Endothelial cell of umbilical vein (primary cell): ENCODE measurements at regions not wholly inside any gene's neighbourhood (a gene's known extent, or its start where the extent isn't known, plus 50 kb on each side); places are given as distances from the start of the nearest gene placed in this dataset.

ENCODE experiments used
- BruUV-seq: library from RNA; stranded (reverse); fragments of 400-500 nt; replicated peaks from 2 replicates; lab custom pipeline; 2021; lab: Mats Ljungman, UMichigan
- CTCF ChIA-PET: fragments of 300-600, 350-600 bp; sonication (Branson Sonifier 250); formaldehyde crosslinking; loops from one replicate; lab custom pipeline; 2021; ENCODE audit warnings: antibody characterized with exemption, inconsistent platforms; lab: Charles Lee
- POLR2A ChIA-PET: fragments of 300-600, 350-600 bp; sonication (Branson Sonifier 250); formaldehyde crosslinking; loops from one replicate; lab custom pipeline; 2021; ENCODE audit warnings: antibody characterized with exemption, inconsistent platforms; lab: Charles Lee
- DNase-seq: peaks from one replicate; pipeline ENCODE4 v3.0.0-alpha.2; 2011; ENCODE audit warnings: low read depth, low spot score
- FAIRE-seq: peaks from 2 replicates; lab custom pipeline; 2011; peaks lifted over from hg19 to GRCh38; lab: Jason Lieb, UNC
- H2AFZ ChIP-seq: 2 replicates; pipeline ENCODE4 v1.6.0; 2012; ENCODE audit warnings: low read depth, low read length, control low read depth, inconsistent platforms
- H3K27ac ChIP-seq: 2 replicates; pipeline ENCODE4 v1.5.1; 2011; ENCODE audit warnings: low read depth, mild to moderate bottlenecking, control low read depth, low read length, moderate library complexity; ENCODE audit not compliant: insufficient read depth
- H3K27me3 ChIP-seq, 2 experiments: 2 replicates each; pipeline versions ENCODE4 v1.6.0 to v1.6.1; 2011; ENCODE audit warnings: low read length in 2 of 2, mixed read lengths in 1 of 2; ENCODE audit not compliant: control insufficient read depth in 2 of 2, insufficient read depth in 2 of 2
- H3K36me3 ChIP-seq, 2 experiments: 2 replicates in 1 of 2; 3 replicates in 1 of 2; pipeline ENCODE4 v1.5.1; 2011; ENCODE audit warnings: low read length in 2 of 2, mild to moderate bottlenecking in 1 of 2, moderate library complexity in 1 of 2; ENCODE audit not compliant: control insufficient read depth in 2 of 2, insufficient read depth in 2 of 2; ENCODE audit errors: extremely low read depth in 1 of 2
- H3K4me1 ChIP-seq: 3 replicates; pipeline ENCODE4 v1.5.1; 2011; ENCODE audit warnings: mild to moderate bottlenecking, low read length; ENCODE audit not compliant: control insufficient read depth, insufficient read depth; ENCODE audit errors: extremely low read depth
- H3K4me2 ChIP-seq: 2 replicates; pipeline ENCODE4 v1.6.1; 2011; ENCODE audit warnings: low read length, control low read depth, mixed read lengths; ENCODE audit not compliant: insufficient read depth
- H3K4me3 ChIP-seq, 3 experiments: fragments of 200-600 bp in 1 of 3; sonication (generic), shearing (Covaris generic) in 1 of 3; replicated peaks in 1 of 3; 2 replicates each; pipeline ENCODE4 v1.5.1; 2011 to 2016; ENCODE audit warnings: control low read depth in 3 of 3, low read length in 3 of 3, mild to moderate bottlenecking in 2 of 3, inconsistent platforms in 1 of 3, low read depth in 1 of 3, moderate library complexity in 1 of 3; ENCODE audit not compliant: insufficient read depth in 1 of 3
- H3K79me2 ChIP-seq: 2 replicates; pipeline ENCODE4 v1.6.0; 2012; ENCODE audit warnings: low read length, inconsistent platforms; ENCODE audit not compliant: control insufficient read depth, insufficient read depth
- H3K9ac ChIP-seq: replicated peaks from 2 replicates; pipeline ENCODE3; 2011; ENCODE audit warnings: low read length, control low read depth; ENCODE audit not compliant: insufficient read depth; ENCODE audit errors: extremely low read depth
- H3K9me1 ChIP-seq: replicated peaks from 3 replicates; pipeline ENCODE4 v1.6.0; 2011; ENCODE audit warnings: mild to moderate bottlenecking, low read length; ENCODE audit not compliant: control insufficient read depth, insufficient read depth; ENCODE audit errors: extremely low read depth
- H3K9me3 ChIP-seq: replicated peaks from 2 replicates; pipeline ENCODE4 v1.5.1; 2012; ENCODE audit warnings: low read length, inconsistent platforms; ENCODE audit not compliant: control insufficient read depth, insufficient read depth
- H4K20me1 ChIP-seq: replicated peaks from 2 replicates; pipeline ENCODE3; 2011; ENCODE audit warnings: mild to moderate bottlenecking, low read length; ENCODE audit not compliant: control insufficient read depth, insufficient read depth; ENCODE audit errors: extremely low read depth
- CTCF ChIP-seq, 2 donors: IDR thresholded peaks; 1 replicate in 1 of 2; 2 replicates in 1 of 2; pipeline ENCODE4 v1.5.1; 2011; ENCODE audit warnings: low read length in 2 of 2, mild to moderate bottlenecking in 2 of 2, moderate library complexity in 2 of 2, control low read depth in 1 of 2, inconsistent platforms in 1 of 2, low read depth in 1 of 2; ENCODE audit not compliant: insufficient read depth in 1 of 2; ENCODE audit errors: extremely low read depth in 1 of 2
- EZH2 ChIP-seq: IDR thresholded peaks from 2 replicates; pipeline ENCODE4 v1.6.1; 2012; ENCODE audit warnings: borderline replicate concordance, low read depth, mild to moderate bottlenecking, moderate library complexity, low read length, inconsistent platforms; ENCODE audit not compliant: severe bottlenecking
- FOS ChIP-seq: IDR thresholded peaks from 2 replicates; pipeline ENCODE4 v1.6.1; 2011; ENCODE audit warnings: mild to moderate bottlenecking, low read length, moderate library complexity, borderline replicate concordance; ENCODE audit not compliant: insufficient read depth
- GATA2 ChIP-seq: IDR thresholded peaks from 2 replicates; pipeline ENCODE4 v1.7.0; 2011; ENCODE audit warnings: low read depth, mild to moderate bottlenecking, moderate library complexity, mixed read lengths, low read length; ENCODE audit not compliant: insufficient read length, insufficient read depth
- JUN ChIP-seq: IDR thresholded peaks from 2 replicates; pipeline ENCODE4 v1.6.1; 2011; ENCODE audit warnings: borderline replicate concordance, low read depth; ENCODE audit not compliant: insufficient read length, insufficient read depth
- MAX ChIP-seq: IDR thresholded peaks from 2 replicates; pipeline ENCODE4 v1.6.1; 2011; ENCODE audit not compliant: insufficient read depth, insufficient read length
- MYC ChIP-seq: IDR thresholded peaks from one replicate; pipeline ENCODE4 v1.6.1; 2011; ENCODE audit warnings: mild to moderate bottlenecking, low read depth, low read length
- POLR2A ChIP-seq: IDR thresholded peaks from 2 replicates; pipeline ENCODE4 v1.6.1; 2012; ENCODE audit warnings: low read depth, mild to moderate bottlenecking, control low read depth, low read length
- POLR2AphosphoS5 ChIP-seq: IDR thresholded peaks from 2 replicates; pipeline ENCODE4 v1.6.1; 2012; ENCODE audit warnings: low read depth, mild to moderate bottlenecking, control low read depth, low read length, moderate library complexity; ENCODE audit not compliant: insufficient read depth
- dilution Hi-C: fragments of 300-500 bp; cut with MboI; formaldehyde crosslinking; loops from one replicate; pipeline ENCODE4 v1.15.0; 2019; ENCODE audit warnings: low sequenced_read_pairs; ENCODE audit not compliant: extremely low pct_ligation_motif_present
- intact Hi-C: fragments of 100-400 bp; cut with micrococcal nuclease; formaldehyde crosslinking; loops from one replicate; pipeline ENCODE4 v1.10.0; 2022

GRCh38 chr13:111954661-111955411 is 112.1 kb upstream of the SOX1 start:
- Histone ChIP-seq H4K20me1 (no peaks in the 10 kb centered on the region), H3K4me3 (no peak overlapping the region), H3K27me3 (no peaks in the 10 kb centered on the region), H3K79me2 (no peaks in the 10 kb centered on the region), H3K4me2 (no peak overlapping the region), H2AFZ (no peak overlapping the region), H3K36me3 (no peaks in the 10 kb centered on the region), H3K4me1 (no peaks in the 10 kb centered on the region), H3K9me1 (no peaks in the 10 kb centered on the region), H3K9me3 (peaks cover 11% of the 10 kb centered on the region), H3K27ac (no peak overlapping the region), H3K9ac (no peak overlapping the region)
- BruUV-seq, result no TSS peak
- DNase-seq (no peak), FAIRE-seq (no peak)
- TF ChIP-seq EZH2, result no peak
- TF ChIP-seq GATA2, result no peak
- no peak for TF ChIP-seq MAX
- no peak for TF ChIP-seq CTCF (IDR thresholded peaks at IDR 0.05; ENCODE audit: extremely low read depth in 1 of 2, insufficient read depth in 1 of 2, low read depth in 1 of 2, low read length in 2 of 2)
- TF ChIP-seq POLR2AphosphoS5, result no peak
- TF ChIP-seq JUN, result no peak
- no peak for TF ChIP-seq MYC
- no peak for TF ChIP-seq FOS
- no peak for TF ChIP-seq POLR2A
- intact Hi-C loops, result no loop called here
- CTCF ChIA-PET, result no interaction called here
- dilution Hi-C loops, result no loop called here
- POLR2A ChIA-PET, result no interaction called here
